GM12878 (cell line): ENCODE measurements at regions not wholly inside any gene's neighbourhood (a gene's known extent, or its start where the extent isn't known, plus 50 kb on each side); places are given as distances from the start of the nearest gene placed in this dataset.

Source experiments
- ATAC-seq: fragments of 200-7000 bp; cut with Tn5 transposase; 3 replicates; pipeline ENCODE4 v1.9.1; 2020; ENCODE audit warnings: mild to moderate bottlenecking, moderate library complexity
- BruUV-seq: library from RNA; stranded (reverse); fragments of 400-500 nt; replicated peaks from 2 replicates; lab custom pipeline; 2021; lab: Mats Ljungman, UMichigan
- CTCF ChIA-PET: fragments of 300-600 bp; sonication (Branson Sonifier 250); formaldehyde crosslinking; extraction: SDS; loops from one replicate; lab custom pipeline; 2021; ENCODE audit warnings: inconsistent platforms; lab: Yijun Ruan, JAX
- POLR2A ChIA-PET: fragments of 350-600 bp; formaldehyde crosslinking; extraction: SDS; loops from one replicate; lab custom pipeline; 2021; ENCODE audit warnings: inconsistent platforms; lab: Charles Lee
- RAD21 ChIA-PET: fragments of 300-600 bp; sonication (Branson Sonifier 250); formaldehyde crosslinking; loops from one replicate; lab custom pipeline; 2023; ENCODE audit warnings: antibody characterized with exemption; ENCODE audit not compliant: unreplicated experiment; lab: Charles Lee
- SMC1A ChIA-PET: fragments of 300-600 bp; sonication (Branson Sonifier 250); formaldehyde crosslinking; loops from one replicate; lab custom pipeline; 2023; ENCODE audit not compliant: unreplicated experiment, uncharacterized antibody; lab: Charles Lee
- DNase-seq: peaks from one replicate; pipeline ENCODE4 v3.0.0-alpha.2; 2011; ENCODE audit warnings: low read depth, low spot score
- FAIRE-seq: peaks from 3 replicates; lab custom pipeline; 2011; peaks lifted over from hg19 to GRCh38; lab: Jason Lieb, UNC
- H2AFZ ChIP-seq: 2 replicates; pipeline ENCODE4 v1.6.0; 2011; ENCODE audit warnings: low read depth, low read length, control low read depth; ENCODE audit not compliant: control insufficient read depth
- H3K27ac ChIP-seq: 2 replicates; pipeline ENCODE4 v1.5.1; 2011; ENCODE audit warnings: control low read depth; ENCODE audit not compliant: control insufficient read depth, insufficient read depth
- H3K27me3 ChIP-seq, 2 experiments: replicated peaks in 1 of 2; 2 replicates each; pipeline versions ENCODE4 v1.6.0 to v1.6.1; 2011; ENCODE audit warnings: low read length in 1 of 2; ENCODE audit not compliant: control insufficient read depth in 2 of 2, insufficient read depth in 2 of 2
- H3K36me3 ChIP-seq, 2 experiments: 2 replicates each; pipeline ENCODE4 v1.5.1; 2011; ENCODE audit warnings: low read length in 1 of 2; ENCODE audit not compliant: control insufficient read depth in 2 of 2, insufficient read depth in 2 of 2
- H3K4me1 ChIP-seq: 2 replicates; pipeline ENCODE4 v1.6.1; 2011; ENCODE audit warnings: mild to moderate bottlenecking, low read length, moderate library complexity, mixed read lengths; ENCODE audit not compliant: control insufficient read depth, insufficient read depth
- H3K4me2 ChIP-seq: 2 replicates; pipeline ENCODE4 v1.6.0; 2011; ENCODE audit warnings: control low read depth; ENCODE audit not compliant: control insufficient read depth, insufficient read depth
- H3K4me3 ChIP-seq: fragments of 200-600 bp; sonication (generic); 2 replicates; pipeline ENCODE4 v1.5.1; 2016
- H3K79me2 ChIP-seq: 2 replicates; pipeline ENCODE4 v1.6.0; 2011; ENCODE audit warnings: low read length; ENCODE audit not compliant: control insufficient read depth, insufficient read depth
- H3K9ac ChIP-seq: 2 replicates; pipeline ENCODE4 v1.8.0; 2011; ENCODE audit warnings: low read length, control low read depth, mixed read lengths; ENCODE audit not compliant: control insufficient read depth, insufficient read depth
- H3K9me3 ChIP-seq: replicated peaks from 3 replicates; pipeline ENCODE4 v1.5.1; 2011; ENCODE audit warnings: mild to moderate bottlenecking, low read length; ENCODE audit not compliant: control insufficient read depth, insufficient read depth
- H4K20me1 ChIP-seq: 2 replicates; pipeline ENCODE4 v1.6.0; 2011; ENCODE audit not compliant: control insufficient read depth, insufficient read depth
- ATF7 ChIP-seq: fragments of 450-650 bp; IDR thresholded peaks from 2 replicates; pipeline ENCODE4 v1.6.1; 2016; ENCODE audit warnings: low read depth, mild to moderate bottlenecking
- BCL11A ChIP-seq: IDR thresholded peaks from 2 replicates; pipeline ENCODE4 v1.6.1; 2011; ENCODE audit warnings: low read depth, low read length
- NFYA ChIP-seq: IDR thresholded peaks from 2 replicates; pipeline ENCODE4 v1.6.1; 2011; ENCODE audit warnings: low read depth, mild to moderate bottlenecking, low read length, improper control_type of control experiment, borderline replicate concordance
- POLR2AphosphoS2 ChIP-seq: IDR thresholded peaks from 2 replicates; pipeline ENCODE4 v1.6.1; 2011; ENCODE audit warnings: low read depth, mild to moderate bottlenecking, low read length, improper control_type of control experiment, moderate library complexity
- SIN3A ChIP-seq: IDR thresholded peaks from 2 replicates; pipeline ENCODE4 v1.6.1; 2012; ENCODE audit warnings: low read depth, low read length, improper control_type of control experiment
- ZNF24 ChIP-seq: fragments of 450-650 bp; IDR thresholded peaks from 2 replicates; pipeline ENCODE4 v1.6.1; 2017; ENCODE audit warnings: antibody characterized with exemption, mild to moderate bottlenecking
- WGBS: methylation state at CpG from one replicate; pipeline ENCODE4 v1.1.6; 2016; ENCODE audit warnings: low lambda C conversion rate; ENCODE audit not compliant: insufficient replicate concordance, insufficient coverage; ENCODE audit errors: missing lambda C conversion rate; 5-methylcytosine and 5-hydroxymethylcytosine counted together
- in situ Hi-C: fragments of 300-500 bp; cut with MboI; formaldehyde crosslinking; loops from 9 replicates; pipeline ENCODE4 v1.14.3; 2018; ENCODE audit warnings: mixed read lengths
- intact Hi-C: fragments of 100-400 bp; cut with micrococcal nuclease; formaldehyde crosslinking; loops from one replicate; pipeline ENCODE4 v1.14.2; 2022; ENCODE audit not compliant: unreplicated experiment
- TF ChIP-seq, protein P1 (sequence below): IDR thresholded peaks from 2 replicates; pipeline ENCODE4 v1.6.1; 2012; ENCODE audit warnings: low read depth, low read length, improper control_type of control experiment
- TF ChIP-seq, protein P2 (sequence below): fragments of 450-650 bp; formaldehyde crosslinking; IDR thresholded peaks from 2 replicates; pipeline ENCODE4 v1.4.0; 2020; ENCODE audit warnings: mild to moderate bottlenecking, moderate library complexity

DNA sequence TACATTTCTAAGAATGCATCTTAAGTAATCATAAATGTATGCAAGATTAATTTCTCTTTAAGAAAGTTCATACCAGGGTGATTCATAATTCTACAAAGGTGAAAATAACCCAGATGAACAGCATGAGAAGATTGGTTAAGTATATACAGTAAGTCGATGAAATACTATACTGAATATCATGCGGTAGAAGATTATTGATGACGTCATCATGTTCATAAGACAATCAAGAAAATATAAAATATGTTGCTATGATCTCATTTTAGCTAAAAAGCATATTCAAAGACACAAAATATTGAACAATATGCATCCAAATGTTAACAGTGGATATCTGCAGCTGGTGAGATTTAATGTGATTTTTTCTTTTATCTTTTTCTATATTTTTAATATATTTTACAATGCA lies 312.0 kb upstream of the FGF13 start:
- no peaks in the 10 kb centered on the region for H3K27me3 ChIP-seq
- whole genome bisulfite sequencing = 39% methylated on average over 3 of the region's 3 CpGs
- in situ Hi-C loops (no loop called here), intact Hi-C loops (no loop called here)
- CTCF ChIA-PET = no interaction called here
- POLR2A ChIA-PET = no interaction called here
- DNase-seq (no peak), ATAC-seq (no peak), FAIRE-seq (no peak)
- TF ChIP-seq BCL11A = no peak
- TF ChIP-seq ATF7 = peak; percentile 74
- TF ChIP-seq SIN3A = no peak
- no peak for TF ChIP-seq NFYA
- TF ChIP-seq POLR2AphosphoS2 = no peak
- TF ChIP-seq, protein P1, sequence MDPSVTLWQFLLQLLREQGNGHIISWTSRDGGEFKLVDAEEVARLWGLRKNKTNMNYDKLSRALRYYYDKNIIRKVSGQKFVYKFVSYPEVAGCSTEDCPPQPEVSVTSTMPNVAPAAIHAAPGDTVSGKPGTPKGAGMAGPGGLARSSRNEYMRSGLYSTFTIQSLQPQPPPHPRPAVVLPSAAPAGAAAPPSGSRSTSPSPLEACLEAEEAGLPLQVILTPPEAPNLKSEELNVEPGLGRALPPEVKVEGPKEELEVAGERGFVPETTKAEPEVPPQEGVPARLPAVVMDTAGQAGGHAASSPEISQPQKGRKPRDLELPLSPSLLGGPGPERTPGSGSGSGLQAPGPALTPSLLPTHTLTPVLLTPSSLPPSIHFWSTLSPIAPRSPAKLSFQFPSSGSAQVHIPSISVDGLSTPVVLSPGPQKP = no peak
- TF ChIP-seq ZNF24 = no peak
- TF ChIP-seq, protein P2, sequence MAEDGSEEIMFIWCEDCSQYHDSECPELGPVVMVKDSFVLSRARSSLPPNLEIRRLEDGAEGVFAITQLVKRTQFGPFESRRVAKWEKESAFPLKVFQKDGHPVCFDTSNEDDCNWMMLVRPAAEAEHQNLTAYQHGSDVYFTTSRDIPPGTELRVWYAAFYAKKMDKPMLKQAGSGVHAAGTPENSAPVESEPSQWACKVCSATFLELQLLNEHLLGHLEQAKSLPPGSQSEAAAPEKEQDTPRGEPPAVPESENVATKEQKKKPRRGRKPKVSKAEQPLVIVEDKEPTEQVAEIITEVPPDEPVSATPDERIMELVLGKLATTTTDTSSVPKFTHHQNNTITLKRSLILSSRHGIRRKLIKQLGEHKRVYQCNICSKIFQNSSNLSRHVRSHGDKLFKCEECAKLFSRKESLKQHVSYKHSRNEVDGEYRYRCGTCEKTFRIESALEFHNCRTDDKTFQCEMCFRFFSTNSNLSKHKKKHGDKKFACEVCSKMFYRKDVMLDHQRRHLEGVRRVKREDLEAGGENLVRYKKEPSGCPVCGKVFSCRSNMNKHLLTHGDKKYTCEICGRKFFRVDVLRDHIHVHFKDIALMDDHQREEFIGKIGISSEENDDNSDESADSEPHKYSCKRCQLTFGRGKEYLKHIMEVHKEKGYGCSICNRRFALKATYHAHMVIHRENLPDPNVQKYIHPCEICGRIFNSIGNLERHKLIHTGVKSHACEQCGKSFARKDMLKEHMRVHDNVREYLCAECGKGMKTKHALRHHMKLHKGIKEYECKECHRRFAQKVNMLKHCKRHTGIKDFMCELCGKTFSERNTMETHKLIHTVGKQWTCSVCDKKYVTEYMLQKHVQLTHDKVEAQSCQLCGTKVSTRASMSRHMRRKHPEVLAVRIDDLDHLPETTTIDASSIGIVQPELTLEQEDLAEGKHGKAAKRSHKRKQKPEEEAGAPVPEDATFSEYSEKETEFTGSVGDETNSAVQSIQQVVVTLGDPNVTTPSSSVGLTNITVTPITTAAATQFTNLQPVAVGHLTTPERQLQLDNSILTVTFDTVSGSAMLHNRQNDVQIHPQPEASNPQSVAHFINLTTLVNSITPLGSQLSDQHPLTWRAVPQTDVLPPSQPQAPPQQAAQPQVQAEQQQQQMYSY (CRISPR knock-in tag) = no peak
- no TSS peak for BruUV-seq
- no peak overlapping the region for H3K27ac ChIP-seq
- RAD21 ChIA-PET = no interaction called here
- no peak overlapping the region for H3K4me3 ChIP-seq
- no peaks in the 10 kb centered on the region for H3K79me2 ChIP-seq
- no peaks in the 10 kb centered on the region for H3K9me3 ChIP-seq
- H4K20me1 ChIP-seq = no peaks in the 10 kb centered on the region
- H3K9ac ChIP-seq = no peak overlapping the region
- no peak overlapping the region for H2AFZ ChIP-seq
- no peak overlapping the region for H3K4me2 ChIP-seq
- no peaks in the 10 kb centered on the region for H3K4me1 ChIP-seq
- SMC1A ChIA-PET = interaction anchor here (1.1 kb wide), 1 partner anchor 10 kb away, joined by 4 read pairs; no protein-coding TSS in a partner anchor
- no peaks in the 10 kb centered on the region for H3K36me3 ChIP-seq
